Lung (tissue), 11 donors: ENCODE measurements at regions not wholly inside any gene's neighbourhood (a gene's known extent, or its start where the extent isn't known, plus 50 kb on each side); places are given as distances from the start of the nearest gene placed in this dataset.

Experiments
- ATAC-seq: fragments of 200-7000 bp; cut with Tn5 transposase; one replicate; pipeline ENCODE4 v1.9.1; 2020; ENCODE audit warnings: moderate number of reproducible peaks; ENCODE audit not compliant: insufficient read depth, low FRiP score
- DNase-seq, 3 donors: peaks; one replicate each; pipeline ENCODE4 v3.0.0-alpha.2; 2013 to 2017
- H3K27ac ChIP-seq, 2 donors: one replicate each; pipeline ENCODE4 v1.5.1; 2013; ENCODE audit warnings: mild to moderate bottlenecking in 2 of 2, moderate library complexity in 2 of 2, control low read depth in 1 of 2, inconsistent platforms in 1 of 2, low read depth in 1 of 2, low read length in 1 of 2
- H3K27me3 ChIP-seq, 3 donors: one replicate each; pipeline ENCODE4 v1.5.1; 2013; ENCODE audit warnings: low read length in 2 of 3; ENCODE audit not compliant: control insufficient read depth in 3 of 3, insufficient read depth in 3 of 3
- H3K36me3 ChIP-seq, 4 donors: one replicate each; pipeline ENCODE4 v1.5.1; 2013; ENCODE audit warnings: low read length in 4 of 4, mild to moderate bottlenecking in 1 of 4, moderate library complexity in 1 of 4; ENCODE audit not compliant: control insufficient read depth in 4 of 4, insufficient read depth in 4 of 4
- H3K4me1 ChIP-seq, 5 donors: one replicate each; pipeline ENCODE4 v1.5.1; 2013; ENCODE audit warnings: low read length in 5 of 5, mild to moderate bottlenecking in 2 of 5, moderate library complexity in 1 of 5; ENCODE audit not compliant: control insufficient read depth in 5 of 5, insufficient read depth in 5 of 5
- H3K4me3 ChIP-seq: one replicate; pipeline ENCODE4 v1.5.1; 2013; ENCODE audit warnings: mild to moderate bottlenecking, control low read depth, moderate library complexity
- H3K9ac ChIP-seq, 2 donors: one replicate each; pipeline ENCODE4 v1.5.1; 2013; ENCODE audit warnings: low read length in 2 of 2, control low read depth in 1 of 2; ENCODE audit not compliant: insufficient read depth in 1 of 2
- H3K9me3 ChIP-seq, 4 donors: one replicate each; pipeline ENCODE4 v1.5.1; 2013; ENCODE audit warnings: low read length in 3 of 4, mild to moderate bottlenecking in 1 of 4, moderate library complexity in 1 of 4; ENCODE audit not compliant: control insufficient read depth in 4 of 4, insufficient read depth in 3 of 4
- CTCF ChIP-seq: IDR thresholded peaks from 2 replicates; pipeline ENCODE4 v1.5.1; 2012; ENCODE audit warnings: mild to moderate bottlenecking; ENCODE audit errors: control extremely low read depth, extremely low read depth
- WGBS, 2 donors: extraction: QIAGEN DNeasy Blood & Tissue Kit; methylation state at CpG; one replicate each; pipeline ENCODE4 v1.1.7; 2013; 5-methylcytosine and 5-hydroxymethylcytosine counted together
- donor health status: control.
- donor health status: control.
- donor health status: Bipolar disorder and iron deficiency.
- donor health status: healthy.
- donor health status: DM: yes; HTN: yes; CAD: no.

DNA sequence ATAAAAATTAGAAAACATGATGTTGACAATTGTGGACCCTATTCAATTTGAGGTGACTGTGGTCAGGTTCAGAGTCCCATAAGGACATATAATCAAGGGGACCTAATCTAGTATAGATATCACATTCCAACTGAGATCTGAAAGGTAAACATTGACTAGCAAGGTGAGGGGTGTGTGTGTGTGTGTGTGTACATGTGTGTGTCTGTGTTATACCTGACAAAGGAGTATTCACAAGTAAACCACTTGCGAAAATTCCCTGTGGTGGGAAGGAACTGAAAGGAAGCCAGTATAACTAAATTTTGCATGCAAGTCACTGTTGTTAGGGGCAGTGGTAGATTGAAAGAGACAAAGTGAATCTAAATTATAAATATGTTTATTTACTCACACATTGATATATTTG is 723.7 kb downstream of the COL12A1 start:
- Histone ChIP-seq H3K9ac (no peak overlapping the region), H3K27me3 (no peaks in the 10 kb centered on the region), H3K4me3 (no peak overlapping the region), H3K27ac (no peak overlapping the region), H3K4me1 (no peaks in the 10 kb centered on the region), H3K36me3 (no peaks in the 10 kb centered on the region), H3K9me3 (no peaks in the 10 kb centered on the region)
- TF ChIP-seq CTCF = no peak
- DNase-seq = no peak
- no peak for ATAC-seq
- WGBS, 2 donors = 86 to 96% methylated on average over 1 of the region's 1 CpG

GRCh38 chr6:74480561-74480960 is 725.3 kb downstream of the COL12A1 start:
- H3K36me3 ChIP-seq = no peaks in the 10 kb centered on the region
- DNase-seq (no peak), ATAC-seq (no peak)
- no peak overlapping the region for H3K4me3 ChIP-seq
- H3K27me3 ChIP-seq = no peaks in the 10 kb centered on the region
- H3K27ac ChIP-seq = no peak overlapping the region
- no peak for TF ChIP-seq CTCF
- no peaks in the 10 kb centered on the region for H3K9me3 ChIP-seq
- 91 to 93% methylated on average over 2 of the region's 2 CpGs for WGBS, 2 donors
- no peak overlapping the region for H3K9ac ChIP-seq
- H3K4me1 ChIP-seq = no peaks in the 10 kb centered on the region

GRCh38 chr6:74479960-74480359 is 725.9 kb downstream of the COL12A1 start:
- DNase-seq (no peak), ATAC-seq (no peak)

More at GRCh38 chr6:74479960-74480359, 725.9 kb downstream of the COL12A1 start:
- 86 to 92% methylated on average over 8 of the region's 8 CpGs for WGBS, 2 donors
- Histone ChIP-seq H3K9ac (no peak overlapping the region), H3K27me3 (no peaks in the 10 kb centered on the region), H3K27ac (no peak overlapping the region), H3K4me1 (no peaks in the 10 kb centered on the region), H3K36me3 (no peaks in the 10 kb centered on the region), H3K9me3 (no peaks in the 10 kb centered on the region), H3K4me3 (no peak overlapping the region)
- TF ChIP-seq CTCF = no peak
